ENCODE measurements at regions not wholly inside any gene's neighbourhood (a gene's known extent, or its start where the extent isn't known, plus 50 kb on each side); places are given as distances from the start of the nearest gene placed in this dataset.

- H3K18ac ChIP-seq (ENCODE audit: low read depth, low read length) = no peak overlapping the region
- no peaks in the 10 kb centered on the region for H3K9me3 ChIP-seq (ENCODE audit: control insufficient read depth, insufficient read depth, low read length)
- H3K9ac ChIP-seq (ENCODE audit: low read depth, low read length) = no peak overlapping the region
- no peak overlapping the region for H2BK20ac ChIP-seq (ENCODE audit: low read depth, low read length)
- in situ Hi-C loops (cut with MboI; ENCODE audit: low sequenced_read_pairs) (loop anchor here (25.0 kb wide), 1 partner anchor 307 kb away; the partner anchor contains the start of gene CALCRL), dilution Hi-C loops (cut with HindIII; ENCODE audit: low sequenced_read_pairs, unreplicated experiment) (no loop called here), intact Hi-C loops (cut with micrococcal nuclease) (no loop called here)
- no peak overlapping the region for H2BK120ac ChIP-seq (ENCODE audit: low read depth, low read length)
- no peak overlapping the region for H4K91ac ChIP-seq (ENCODE audit: insufficient read depth, low read depth, low read length)
- ATAC-seq (ENCODE audit: low read depth) = no peak
- H3K14ac ChIP-seq (replicated peaks; ENCODE audit: low read depth, low read length) = no peak overlapping the region
- H3K4ac ChIP-seq (ENCODE audit: low read depth, low read length) = no peak overlapping the region
- no peak for DNase-seq
- H2AK9ac ChIP-seq (replicated peaks; ENCODE audit: low read depth, low read length, poor library complexity) = no peak overlapping the region
- no peak overlapping the region for H2BK5ac ChIP-seq (ENCODE audit: low read depth, low read length, poor library complexity, severe bottlenecking)
- no peak overlapping the region for H2AFZ ChIP-seq (replicated peaks; ENCODE audit: low read length, poor library complexity)
- WGBS, 2 experiments (ENCODE audit: extremely low coverage in 2 of 2, insufficient read length in 1 of 2) = no CpG with 5 or more reads among the region's 1 CpG
- H3K4me2 ChIP-seq (ENCODE audit: low read depth, low read length) = no peak overlapping the region
- no peaks in the 10 kb centered on the region for H3K27me3 ChIP-seq (ENCODE audit: control insufficient read depth, insufficient read depth, low read length)
- H3K9me1 ChIP-seq (ENCODE audit: insufficient read depth, low read length) = no peaks in the 10 kb centered on the region
- no peaks in the 10 kb centered on the region for H3K4me1 ChIP-seq (ENCODE audit: control insufficient read depth, insufficient read depth, low read length)
- no peak overlapping the region for H4K5ac ChIP-seq (ENCODE audit: low read depth, low read length)
- no peak overlapping the region for H3K56ac ChIP-seq (ENCODE audit: extremely low read depth, insufficient read depth, low read length)
- no peak overlapping the region for H3K27ac ChIP-seq (ENCODE audit: insufficient read depth, low read length)
- H3K23ac ChIP-seq (ENCODE audit: low read depth, low read length) = no peak overlapping the region
- no peaks in the 10 kb centered on the region for H3K36me3 ChIP-seq (ENCODE audit: control insufficient read depth, insufficient read depth, low read length)
- H3K79me1 ChIP-seq (ENCODE audit: low read depth in 1 of 2, low read length in 2 of 2) = no peaks in the 10 kb centered on the region
- no peak overlapping the region for H2BK15ac ChIP-seq (ENCODE audit: low read depth, low read length)
- no TSS peak for BruUV-seq (replicated peaks)
- CTCF ChIA-PET = no interaction called here
- no peak overlapping the region for H3K4me3 ChIP-seq (ENCODE audit: insufficient read depth, low read depth, low read length)
- TF ChIP-seq FOS (IDR thresholded peaks at IDR 0.05; ENCODE audit: low read depth, low read length) = no peak
- TF ChIP-seq, protein P1, sequence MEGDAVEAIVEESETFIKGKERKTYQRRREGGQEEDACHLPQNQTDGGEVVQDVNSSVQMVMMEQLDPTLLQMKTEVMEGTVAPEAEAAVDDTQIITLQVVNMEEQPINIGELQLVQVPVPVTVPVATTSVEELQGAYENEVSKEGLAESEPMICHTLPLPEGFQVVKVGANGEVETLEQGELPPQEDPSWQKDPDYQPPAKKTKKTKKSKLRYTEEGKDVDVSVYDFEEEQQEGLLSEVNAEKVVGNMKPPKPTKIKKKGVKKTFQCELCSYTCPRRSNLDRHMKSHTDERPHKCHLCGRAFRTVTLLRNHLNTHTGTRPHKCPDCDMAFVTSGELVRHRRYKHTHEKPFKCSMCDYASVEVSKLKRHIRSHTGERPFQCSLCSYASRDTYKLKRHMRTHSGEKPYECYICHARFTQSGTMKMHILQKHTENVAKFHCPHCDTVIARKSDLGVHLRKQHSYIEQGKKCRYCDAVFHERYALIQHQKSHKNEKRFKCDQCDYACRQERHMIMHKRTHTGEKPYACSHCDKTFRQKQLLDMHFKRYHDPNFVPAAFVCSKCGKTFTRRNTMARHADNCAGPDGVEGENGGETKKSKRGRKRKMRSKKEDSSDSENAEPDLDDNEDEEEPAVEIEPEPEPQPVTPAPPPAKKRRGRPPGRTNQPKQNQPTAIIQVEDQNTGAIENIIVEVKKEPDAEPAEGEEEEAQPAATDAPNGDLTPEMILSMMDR (conservative IDR thresholded peaks at IDR 0.05; ENCODE audit: low read depth, low read length) = no peak
- no peak for TF ChIP-seq RAD21 (IDR thresholded peaks at IDR 0.05; ENCODE audit: low read length)
- no peak for TF ChIP-seq POLR2A (IDR thresholded peaks at IDR 0.05; ENCODE audit: low read depth, low read length)
- TF ChIP-seq USF2 (IDR thresholded peaks at IDR 0.05; ENCODE audit: low read depth, low read length) = no peak
- TF ChIP-seq MAFK (IDR thresholded peaks at IDR 0.05; ENCODE audit: low read depth, low read length) = no peak
- no peak for TF ChIP-seq MXI1 (IDR thresholded peaks at IDR 0.05; ENCODE audit: borderline replicate concordance, low read depth, low read length)
- TF ChIP-seq MAZ (IDR thresholded peaks at IDR 0.05; ENCODE audit: borderline replicate concordance, low read depth, low read length) = no peak
- no peak for TF ChIP-seq BHLHE40 (IDR thresholded peaks at IDR 0.05; ENCODE audit: low read depth, low read length)
- no peak for TF ChIP-seq CEBPB (IDR thresholded peaks at IDR 0.05; ENCODE audit: low read depth, low read length)
- TF ChIP-seq, protein P2, sequence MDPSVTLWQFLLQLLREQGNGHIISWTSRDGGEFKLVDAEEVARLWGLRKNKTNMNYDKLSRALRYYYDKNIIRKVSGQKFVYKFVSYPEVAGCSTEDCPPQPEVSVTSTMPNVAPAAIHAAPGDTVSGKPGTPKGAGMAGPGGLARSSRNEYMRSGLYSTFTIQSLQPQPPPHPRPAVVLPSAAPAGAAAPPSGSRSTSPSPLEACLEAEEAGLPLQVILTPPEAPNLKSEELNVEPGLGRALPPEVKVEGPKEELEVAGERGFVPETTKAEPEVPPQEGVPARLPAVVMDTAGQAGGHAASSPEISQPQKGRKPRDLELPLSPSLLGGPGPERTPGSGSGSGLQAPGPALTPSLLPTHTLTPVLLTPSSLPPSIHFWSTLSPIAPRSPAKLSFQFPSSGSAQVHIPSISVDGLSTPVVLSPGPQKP (IDR thresholded peaks at IDR 0.05; ENCODE audit: borderline replicate concordance, low read depth, low read length) = no peak
- TF ChIP-seq NFE2L2 (IDR thresholded peaks at IDR 0.05; ENCODE audit: low read depth, low read length) = no peak
- POLR2A ChIA-PET (ENCODE audit: unreplicated experiment) = no interaction called here
- no peaks in the 10 kb centered on the region for H4K20me1 ChIP-seq (ENCODE audit: insufficient read depth, low read length)
- H2AK5ac ChIP-seq (ENCODE audit: low read depth, low read length) = no peak overlapping the region
- H4K8ac ChIP-seq (ENCODE audit: low read depth in 2 of 2, low read length in 2 of 2) = no peak overlapping the region
These were observed 280.9 kb upstream of the ZSWIM2 start for GRCh38 chr2:187129868-187130267.
